Esophagus squamous epithelium (tissue), 4 donors: ENCODE measurements at regions not wholly inside any gene's neighbourhood (a gene's known extent, or its start where the extent isn't known, plus 50 kb on each side); places are given as distances from the start of the nearest gene placed in this dataset.

Experiments used
- POLR2A ChIP-seq, 4 donors: fragments of 450-650 bp; IDR thresholded peaks; one replicate each; pipeline ENCODE4 v1.6.1; 2017; ENCODE audit warnings: antibody characterized with exemption in 4 of 4, mild to moderate bottlenecking in 4 of 4, moderate library complexity in 3 of 4
- TF ChIP-seq, protein P1 (sequence below), 6 experiments: fragments of 450-650 bp in 4 of 6; fragments of 200-600 bp in 2 of 6; sonication (generic) in 2 of 6; IDR thresholded peaks; one replicate each; pipeline ENCODE4 v1.5.1; 2016 to 2019; ENCODE audit warnings: antibody characterized with exemption in 6 of 6, mild to moderate bottlenecking in 4 of 6, moderate library complexity in 4 of 6

DNA sequence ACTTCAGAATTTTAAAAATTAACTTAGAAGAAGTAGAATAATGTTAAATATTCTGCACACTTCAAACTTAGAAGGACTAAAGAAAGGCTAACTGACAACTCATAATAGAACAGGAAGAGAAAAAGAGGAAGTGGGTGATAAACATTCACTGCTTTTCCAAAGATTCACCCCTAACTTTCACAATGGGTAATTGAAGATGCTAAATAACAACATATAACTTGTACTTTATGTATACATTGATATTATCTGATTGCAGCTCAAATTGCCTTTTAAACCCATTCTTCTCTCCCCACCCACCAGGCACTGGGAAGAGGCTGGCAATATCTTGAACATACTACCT is 376.6 kb downstream of the EFNA5 start:
- TF ChIP-seq POLR2A (IDR thresholded peaks at IDR 0.05): no peak
- TF ChIP-seq, protein P1, sequence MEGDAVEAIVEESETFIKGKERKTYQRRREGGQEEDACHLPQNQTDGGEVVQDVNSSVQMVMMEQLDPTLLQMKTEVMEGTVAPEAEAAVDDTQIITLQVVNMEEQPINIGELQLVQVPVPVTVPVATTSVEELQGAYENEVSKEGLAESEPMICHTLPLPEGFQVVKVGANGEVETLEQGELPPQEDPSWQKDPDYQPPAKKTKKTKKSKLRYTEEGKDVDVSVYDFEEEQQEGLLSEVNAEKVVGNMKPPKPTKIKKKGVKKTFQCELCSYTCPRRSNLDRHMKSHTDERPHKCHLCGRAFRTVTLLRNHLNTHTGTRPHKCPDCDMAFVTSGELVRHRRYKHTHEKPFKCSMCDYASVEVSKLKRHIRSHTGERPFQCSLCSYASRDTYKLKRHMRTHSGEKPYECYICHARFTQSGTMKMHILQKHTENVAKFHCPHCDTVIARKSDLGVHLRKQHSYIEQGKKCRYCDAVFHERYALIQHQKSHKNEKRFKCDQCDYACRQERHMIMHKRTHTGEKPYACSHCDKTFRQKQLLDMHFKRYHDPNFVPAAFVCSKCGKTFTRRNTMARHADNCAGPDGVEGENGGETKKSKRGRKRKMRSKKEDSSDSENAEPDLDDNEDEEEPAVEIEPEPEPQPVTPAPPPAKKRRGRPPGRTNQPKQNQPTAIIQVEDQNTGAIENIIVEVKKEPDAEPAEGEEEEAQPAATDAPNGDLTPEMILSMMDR (IDR thresholded peaks at IDR 0.05): no peak
